ENCODE measurements at regions not wholly inside any gene's neighbourhood (a gene's known extent, or its start where the extent isn't known, plus 50 kb on each side); places are given as distances from the start of the nearest gene placed in this dataset.
"Not testable (repeated sequence)": the region's sequence is repeated elsewhere in the genome, so short reads cannot be mapped to it uniquely, and the experiment has no call there.

DNA sequence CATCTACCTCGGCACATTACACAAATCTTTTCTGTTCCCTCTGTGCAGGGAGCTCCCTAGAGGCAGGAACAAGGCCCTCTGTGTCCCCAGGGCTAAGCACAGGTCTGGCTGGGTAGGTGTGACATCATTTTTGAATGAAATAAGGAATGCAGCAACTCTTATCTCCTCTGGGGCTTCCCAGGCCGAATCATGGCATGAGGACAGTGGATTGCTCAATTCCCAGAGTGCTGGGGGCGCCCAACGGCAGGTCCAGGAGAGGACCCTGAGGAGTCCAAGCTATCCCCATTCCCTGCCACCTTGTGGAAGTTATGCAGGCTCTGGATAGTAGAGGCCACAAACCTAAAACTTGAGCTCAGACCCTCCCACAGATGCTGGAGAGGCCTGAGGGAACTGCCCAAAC lies 158.0 kb upstream of the RAB6C start:
- no peak for DNase-seq (ENCODE audit: low read depth)

DNA sequence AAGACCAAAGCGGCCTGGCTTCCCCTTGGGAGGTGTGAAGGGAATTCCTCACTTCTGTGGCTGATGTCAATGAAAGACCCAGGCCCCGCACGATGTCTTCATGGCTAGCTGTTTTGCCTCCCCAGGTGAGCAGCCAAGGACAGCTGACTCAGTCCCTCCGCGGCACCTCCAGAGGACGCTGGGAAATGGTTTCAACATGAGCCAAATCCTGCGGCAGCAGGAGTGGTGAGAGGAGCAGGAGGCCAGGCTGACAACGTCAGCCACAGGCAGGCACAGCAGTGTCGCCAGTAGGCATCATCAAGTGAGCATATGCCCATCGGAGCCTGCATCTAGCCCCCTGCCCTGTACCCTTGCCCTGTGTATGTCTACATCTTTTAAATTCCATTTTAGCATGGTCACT lies 156.4 kb upstream of the RAB6C start:
- DNase-seq (ENCODE audit: low read depth): no peak

DNA sequence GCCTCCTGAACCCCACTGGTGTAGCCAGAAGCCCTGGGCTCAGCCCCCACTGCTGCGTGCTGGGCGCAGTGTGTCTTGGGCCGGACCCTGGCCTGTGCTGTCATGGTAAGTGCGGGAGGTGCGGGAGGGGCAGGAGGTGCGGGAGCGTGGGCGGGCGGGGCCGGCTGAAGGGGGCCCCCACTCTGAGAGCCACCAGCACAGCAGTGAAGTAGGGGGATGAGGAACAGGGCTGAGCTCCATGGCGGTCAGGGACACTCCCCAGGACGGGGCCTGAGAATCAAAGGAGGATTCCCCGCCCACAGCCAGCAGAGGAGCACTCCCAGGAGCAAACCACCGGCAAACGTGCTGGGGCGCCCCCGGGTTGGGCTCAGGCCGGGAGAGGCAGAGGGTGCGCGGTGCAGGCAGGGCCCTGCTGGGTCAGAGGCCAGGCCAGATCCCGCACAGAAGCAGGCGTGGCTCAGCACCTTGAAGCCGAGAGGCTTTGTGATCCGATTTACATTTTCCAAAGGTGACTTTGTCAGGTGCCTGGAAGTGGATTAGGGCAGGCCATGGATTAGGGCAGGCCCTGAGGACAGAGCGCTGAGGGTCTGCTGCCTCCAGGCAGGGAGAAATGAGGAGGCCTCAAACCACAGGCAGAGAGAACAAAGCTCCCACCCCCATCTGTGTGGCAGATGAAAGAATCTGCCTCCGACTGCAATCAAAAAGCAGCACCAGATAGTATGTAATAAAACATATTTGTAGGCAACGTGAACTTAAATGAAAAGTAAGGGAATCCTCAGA lies 152.0 kb upstream of the RAB6C start:
- no peak for DNase-seq (ENCODE audit: low read depth)

DNA sequence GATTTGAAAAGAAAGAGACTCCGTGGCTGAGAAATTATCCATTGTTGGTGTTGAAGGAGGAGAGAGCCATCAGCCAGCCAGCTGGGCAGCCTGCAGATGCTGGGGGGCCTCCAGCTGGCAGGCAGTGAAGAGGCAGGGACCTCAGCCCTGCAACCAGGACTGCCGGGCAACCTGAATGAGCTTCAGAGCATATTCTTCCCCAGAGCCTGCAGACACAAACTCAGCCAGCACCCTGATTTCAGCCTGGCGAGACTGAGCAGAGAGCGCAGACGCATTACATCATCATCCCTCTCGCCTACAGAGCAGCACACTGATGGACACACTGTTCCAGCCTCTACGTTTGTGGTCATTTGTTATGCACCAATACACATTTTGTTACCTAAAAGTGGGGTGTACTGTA lies 150.7 kb upstream of the RAB6C start:
- no peak for DNase-seq (ENCODE audit: low read depth)

DNA sequence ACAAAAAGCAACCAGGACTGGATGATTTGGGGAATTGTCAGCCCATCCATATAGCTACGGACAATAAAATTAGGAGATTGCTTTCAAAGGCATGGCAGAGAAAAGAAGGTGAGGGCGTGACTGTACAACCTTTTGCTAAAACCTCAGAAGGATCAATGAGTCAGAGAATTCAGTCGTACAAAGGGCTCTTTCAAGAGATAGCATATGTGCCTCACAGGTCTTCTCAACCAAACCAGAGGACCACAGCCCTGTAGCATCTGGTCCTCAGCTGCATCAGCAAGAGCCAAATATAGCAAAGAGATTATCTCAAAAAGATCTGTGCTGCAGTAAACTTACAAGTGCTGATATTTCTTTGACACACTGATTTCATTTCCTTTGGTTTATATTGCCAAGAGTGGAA lies 149.9 kb upstream of the RAB6C start:
- DNase-seq (ENCODE audit: low read depth): no peak

DNA sequence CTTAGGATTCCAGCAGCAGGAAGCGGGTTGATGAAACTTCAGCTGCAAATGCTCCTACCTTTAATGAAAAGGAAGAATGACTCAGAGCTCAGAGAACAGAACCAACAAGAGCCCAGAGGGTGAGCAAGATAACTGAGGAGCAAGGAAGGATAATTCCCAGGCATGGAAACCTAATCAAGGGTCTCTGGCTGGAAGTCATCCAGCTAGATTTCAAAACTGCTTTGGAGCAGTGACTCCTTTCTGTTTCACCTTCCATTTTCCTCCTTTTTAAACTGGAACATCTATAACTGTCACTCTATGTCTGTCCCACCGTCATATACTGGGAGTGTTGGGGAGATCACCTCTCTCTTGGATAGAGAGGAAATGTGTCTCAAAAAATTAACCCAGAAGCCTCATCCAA lies 148.4 kb upstream of the RAB6C start:
- DNase-seq (ENCODE audit: low read depth): no peak

DNA sequence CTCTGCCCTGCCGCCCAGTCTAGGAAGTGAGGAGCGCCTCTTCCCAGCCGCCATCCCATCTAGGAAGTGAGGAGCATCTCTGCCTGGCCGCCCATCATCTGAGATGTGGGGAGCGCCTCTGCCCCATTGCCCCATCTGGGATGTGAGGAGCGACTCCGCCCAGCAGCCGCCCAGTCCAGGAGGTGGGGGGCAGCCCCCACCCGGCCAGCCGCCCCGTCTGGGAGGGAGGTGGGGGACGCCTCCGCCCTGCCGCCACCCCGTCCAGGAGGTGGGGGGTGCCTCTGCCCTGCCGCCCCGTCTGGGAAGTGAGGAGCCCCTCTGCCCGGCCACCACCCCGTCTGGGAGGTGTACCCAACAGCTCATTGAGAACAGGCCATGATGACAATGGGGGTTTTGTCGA lies 146.0 kb upstream of the RAB6C start:
- not testable (repeated sequence) for DNase-seq (ENCODE audit: low read depth)

DNA sequence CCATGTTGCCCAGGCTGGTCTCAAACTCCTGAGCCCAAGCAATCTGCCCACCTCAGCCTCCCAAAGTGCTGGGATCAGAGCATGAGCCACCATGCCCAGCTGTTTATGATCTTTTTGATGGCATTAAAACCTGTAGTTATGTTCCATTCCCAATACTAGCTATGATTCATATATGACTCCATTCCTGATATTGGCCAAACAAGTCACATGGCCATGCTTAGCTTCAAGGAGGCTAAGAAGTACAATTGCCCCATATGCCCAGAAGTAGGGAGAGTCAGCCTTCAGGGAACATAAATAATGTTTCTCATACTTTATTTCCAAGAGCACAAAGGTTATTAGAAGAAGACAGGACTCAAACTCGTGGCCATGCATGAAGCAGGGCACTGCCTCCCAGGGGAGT lies 132.4 kb upstream of the RAB6C start:
- DNase-seq (ENCODE audit: low read depth): no peak

DNA sequence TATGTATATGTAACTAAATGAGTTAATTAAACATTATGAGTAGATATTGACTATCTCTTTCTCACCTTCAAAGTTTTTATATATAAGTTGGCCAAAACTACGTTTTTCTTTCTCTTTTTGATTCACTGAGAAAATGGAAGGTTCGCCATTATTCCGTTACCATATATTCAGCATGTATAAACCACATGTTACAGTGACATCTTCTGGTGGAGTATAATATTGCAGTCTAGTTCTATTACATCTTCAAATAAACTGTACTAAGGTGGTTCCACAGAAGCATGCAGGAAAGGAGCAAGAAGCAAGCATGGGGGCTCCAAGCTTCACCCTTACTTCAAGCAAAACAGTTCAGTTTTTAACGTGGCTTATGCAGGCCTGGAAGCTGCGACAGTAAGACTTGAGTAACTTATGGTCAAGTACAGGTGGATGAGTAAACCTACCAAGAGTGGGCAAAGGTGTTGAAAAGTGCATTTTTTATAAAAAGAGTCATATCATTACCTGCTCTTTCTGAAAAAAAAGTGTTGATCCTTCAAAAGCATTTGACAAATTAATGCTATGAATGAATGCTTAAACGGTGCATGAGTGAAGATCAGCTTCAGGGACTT lies 129.8 kb upstream of the RAB6C start:
- peak; percentile 70 for DNase-seq (ENCODE audit: low read depth)

DNA sequence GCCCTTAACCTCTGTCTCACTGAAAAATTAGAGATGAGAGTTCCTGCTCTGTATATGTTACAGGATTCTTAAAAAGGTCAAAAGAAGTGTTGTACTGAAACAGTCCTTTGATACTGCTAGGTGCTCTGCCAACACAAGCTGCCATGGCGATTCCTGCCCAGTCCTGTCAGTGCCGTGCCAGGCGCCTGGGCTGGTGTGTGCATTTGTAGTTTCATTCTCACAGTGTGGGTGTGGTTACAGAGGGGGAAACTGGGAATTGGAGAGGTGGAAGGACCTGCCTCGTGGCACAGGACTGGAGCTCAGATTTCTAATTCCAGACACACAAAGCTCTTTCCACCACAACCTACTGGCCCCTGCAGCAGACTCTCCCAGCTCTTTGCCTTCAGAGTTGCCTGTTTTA lies 122.3 kb upstream of the RAB6C start:
- DNase-seq (ENCODE audit: low read depth): no peak

DNA sequence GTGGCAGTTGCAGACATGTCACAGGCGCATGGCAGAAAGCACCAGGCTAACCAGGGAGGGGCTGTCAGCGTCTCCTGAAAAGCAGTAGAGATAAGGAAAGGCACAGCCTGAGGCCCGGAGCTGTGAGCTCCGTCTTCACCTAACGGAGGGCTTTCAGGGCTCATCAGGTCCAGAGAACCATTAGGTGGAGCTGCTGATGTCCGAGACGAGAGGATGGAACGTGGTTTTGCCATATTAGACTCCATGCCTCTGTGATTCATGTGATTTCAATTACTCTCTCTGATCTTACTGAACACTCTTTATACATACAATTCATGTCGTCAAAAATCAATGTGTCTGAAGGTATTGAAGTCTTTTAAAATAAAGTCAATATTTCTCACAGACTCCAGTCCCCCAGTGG lies 120.3 kb upstream of the RAB6C start:
- peak; percentile 5 for DNase-seq (ENCODE audit: low read depth)

DNA sequence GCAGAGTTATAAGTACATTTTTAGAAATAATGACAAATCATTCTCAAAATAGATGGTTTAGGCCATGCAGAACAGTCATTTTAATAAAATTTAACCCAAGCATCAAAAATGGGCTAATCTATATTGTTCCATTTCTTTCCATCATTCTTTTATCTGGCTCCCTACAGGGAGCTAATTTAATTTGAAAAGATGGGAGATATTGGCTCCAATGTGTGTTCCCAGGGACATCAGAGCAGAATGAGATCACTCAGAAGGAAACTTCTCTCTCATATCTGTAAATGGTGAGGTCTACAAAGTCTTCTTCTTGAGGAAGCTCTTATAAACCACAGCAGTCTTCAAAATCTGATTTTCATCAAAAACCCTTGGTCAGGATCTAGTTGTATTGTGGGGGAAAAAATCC lies 119.4 kb upstream of the RAB6C start:
- DNase-seq (ENCODE audit: low read depth): no peak

DNA sequence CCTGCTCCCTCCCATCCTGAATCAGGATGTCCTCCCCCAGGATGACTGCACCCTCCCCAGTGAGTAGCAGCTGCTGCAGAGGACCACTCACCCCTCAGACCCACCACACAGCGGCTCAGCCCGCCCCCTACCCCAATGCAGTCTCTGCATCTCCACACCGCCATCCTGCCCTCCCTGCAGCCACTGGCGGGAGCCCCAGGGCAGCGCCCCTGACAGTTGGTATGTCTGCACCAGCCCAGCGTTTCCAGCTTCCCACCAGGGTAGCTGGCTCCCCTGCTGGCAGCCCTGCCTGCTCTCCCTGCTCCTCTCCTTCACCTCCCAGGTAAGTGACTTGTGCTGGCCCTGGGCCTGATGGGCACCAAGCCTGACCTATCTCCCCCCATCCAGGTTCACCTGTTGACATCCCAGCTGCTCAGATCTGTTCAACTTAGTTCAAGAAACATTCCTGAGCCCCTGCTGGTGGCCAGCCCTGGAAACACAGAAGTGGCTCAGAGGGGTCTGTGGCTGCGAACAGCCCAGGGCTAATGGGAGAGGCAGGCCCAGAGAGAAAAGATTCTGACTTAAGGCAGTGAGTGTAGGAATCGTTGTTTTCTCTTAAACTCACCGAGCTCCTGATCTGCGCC lies 117.7 kb upstream of the RAB6C start:
- DNase-seq (ENCODE audit: low read depth): no peak

DNA sequence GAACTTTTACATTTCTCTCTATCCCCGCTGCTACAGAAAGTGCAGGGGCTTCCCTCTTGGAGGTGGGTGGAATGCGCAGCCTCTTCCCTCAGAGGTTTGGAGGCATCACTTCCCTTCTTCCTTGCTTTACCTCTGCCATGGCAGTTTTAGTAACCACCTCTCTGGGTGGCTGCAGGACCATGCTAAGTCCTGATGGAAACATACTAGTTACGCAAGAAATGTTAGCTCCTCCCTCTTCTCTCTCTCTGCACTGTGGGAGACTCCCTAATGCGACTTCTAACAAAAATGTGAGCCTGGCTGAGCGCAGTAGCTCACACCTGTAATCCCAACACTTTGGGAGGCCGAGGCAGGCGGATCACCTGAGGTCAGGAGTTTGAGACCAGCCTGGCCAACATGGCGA lies 116.8 kb upstream of the RAB6C start:
- no peak for DNase-seq (ENCODE audit: low read depth)

DNA sequence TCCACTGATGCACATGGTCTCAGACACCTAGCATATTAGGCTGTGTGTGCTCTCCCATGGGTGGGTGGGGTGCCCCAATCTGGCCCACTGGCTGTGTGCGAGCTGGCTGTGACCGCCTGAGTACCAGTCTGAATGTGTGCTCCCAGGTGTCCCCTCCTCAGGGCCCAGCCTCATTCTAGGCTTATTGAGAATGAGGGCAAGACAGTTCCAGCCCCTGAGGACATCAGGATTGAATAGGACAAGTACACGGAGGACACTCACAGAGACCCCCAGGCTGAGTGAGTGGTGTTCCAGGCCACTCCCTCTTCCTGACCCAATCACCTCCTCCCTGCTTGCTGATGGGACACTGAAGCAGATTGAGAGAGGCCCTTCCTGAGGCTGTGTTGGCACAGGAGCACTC lies 116.1 kb upstream of the RAB6C start:
- DNase-seq (ENCODE audit: low read depth): no peak

DNA sequence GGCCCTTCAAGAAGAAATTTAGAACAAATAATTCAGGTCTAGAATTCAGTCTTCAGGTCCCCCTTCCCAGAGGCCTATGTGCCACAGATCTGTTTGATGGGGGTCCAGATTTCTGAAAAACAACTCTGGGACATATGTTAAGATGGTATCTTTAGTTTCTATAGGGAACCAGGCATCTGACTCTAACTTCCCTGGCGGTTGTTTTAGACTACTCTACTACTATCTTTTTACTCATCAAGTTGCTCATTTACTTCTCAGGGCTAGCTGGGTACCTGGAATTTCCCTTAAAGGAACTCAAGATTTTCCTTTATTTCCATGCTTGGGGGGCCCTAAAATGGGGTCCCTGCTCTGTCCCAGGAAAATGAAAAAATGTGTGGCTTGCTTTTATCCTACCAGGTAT lies 114.7 kb upstream of the RAB6C start:
- no peak for DNase-seq (ENCODE audit: low read depth)

DNA sequence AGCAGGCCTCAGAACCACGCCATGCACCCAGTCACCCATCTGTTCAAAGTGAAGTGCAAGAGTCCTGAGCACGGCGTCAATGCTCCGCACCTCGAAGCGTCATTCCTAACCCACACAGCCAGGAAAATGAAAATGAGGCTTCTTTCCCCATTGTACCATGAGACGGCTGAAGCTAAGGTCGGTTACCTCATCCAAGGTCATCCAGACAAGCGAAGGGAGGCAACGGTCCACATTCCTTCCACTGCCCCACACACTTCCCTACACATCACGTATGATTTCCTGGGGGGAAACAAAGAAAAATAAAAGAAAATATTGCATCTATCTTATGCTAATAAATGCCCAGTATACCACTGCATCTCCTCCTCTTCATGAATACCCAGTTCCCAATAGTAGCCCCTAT lies 113.5 kb upstream of the RAB6C start:
- no peak for DNase-seq (ENCODE audit: low read depth)

DNA sequence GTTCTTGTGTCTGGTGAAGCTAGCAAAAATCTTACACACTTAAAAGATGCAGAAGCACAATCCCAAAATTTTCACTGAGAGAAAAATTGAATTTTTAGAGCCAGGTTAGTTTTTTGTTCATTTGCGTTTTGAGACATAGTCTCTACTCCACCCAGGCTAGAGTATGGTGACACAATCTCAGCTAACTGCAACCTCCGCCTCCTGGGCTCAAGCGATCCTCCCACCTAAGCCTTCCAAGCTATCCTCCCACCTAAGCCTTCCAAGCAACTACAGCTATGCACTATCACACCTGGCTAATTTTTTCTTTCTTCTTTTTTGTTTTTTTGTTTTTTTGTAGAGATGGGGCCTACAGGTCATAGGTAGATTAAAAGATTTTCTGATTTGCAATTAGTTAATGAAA lies 113.1 kb upstream of the RAB6C start:
- no peak for DNase-seq (ENCODE audit: low read depth)

DNA sequence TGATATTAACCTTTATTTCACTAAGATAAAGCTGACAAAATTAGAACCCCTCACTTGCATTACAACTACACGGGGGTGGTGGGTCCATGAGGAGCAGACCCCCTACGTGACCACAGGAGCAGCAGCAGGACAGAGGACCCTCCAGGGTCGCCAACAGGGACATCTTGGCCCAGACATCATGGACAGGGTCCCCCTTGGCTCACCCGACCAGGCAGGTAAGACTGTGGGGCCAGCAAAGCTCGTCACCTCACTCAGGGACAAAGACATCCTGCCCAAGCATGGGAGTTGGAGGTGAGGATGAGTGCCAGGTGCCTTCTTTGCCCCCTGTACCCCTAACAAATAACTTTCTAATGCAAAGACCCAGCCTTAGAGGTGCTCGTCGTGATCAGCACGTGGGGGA lies 111.3 kb upstream of the RAB6C start:
- no peak for DNase-seq (ENCODE audit: low read depth)

DNA sequence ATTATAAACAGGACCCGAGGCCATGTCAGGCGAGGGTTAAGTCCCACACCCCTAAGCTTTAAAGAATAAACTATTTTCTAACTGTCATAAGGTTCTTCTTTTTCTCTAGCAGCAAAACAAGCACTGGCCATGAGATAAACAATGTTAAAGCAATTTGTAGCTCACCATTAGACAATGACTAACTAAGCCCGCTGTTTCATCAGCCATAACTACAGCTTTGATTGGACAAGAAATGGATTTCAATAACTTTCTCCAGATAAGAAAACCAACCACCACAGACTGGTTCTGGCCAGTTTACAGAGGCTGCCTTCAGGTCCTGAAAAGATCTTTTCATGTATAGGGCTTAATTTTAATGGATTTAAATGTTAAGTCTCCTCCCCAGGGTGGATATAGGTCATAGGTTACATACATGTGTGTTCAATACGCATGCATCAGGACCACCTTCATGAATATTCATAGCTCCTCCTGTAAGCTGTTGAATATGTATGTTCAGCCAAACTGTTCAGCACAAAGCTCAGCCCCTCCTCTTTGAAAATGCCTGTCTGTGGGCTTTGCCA lies 108.7 kb upstream of the RAB6C start:
- DNase-seq (ENCODE audit: low read depth): no peak

DNA sequence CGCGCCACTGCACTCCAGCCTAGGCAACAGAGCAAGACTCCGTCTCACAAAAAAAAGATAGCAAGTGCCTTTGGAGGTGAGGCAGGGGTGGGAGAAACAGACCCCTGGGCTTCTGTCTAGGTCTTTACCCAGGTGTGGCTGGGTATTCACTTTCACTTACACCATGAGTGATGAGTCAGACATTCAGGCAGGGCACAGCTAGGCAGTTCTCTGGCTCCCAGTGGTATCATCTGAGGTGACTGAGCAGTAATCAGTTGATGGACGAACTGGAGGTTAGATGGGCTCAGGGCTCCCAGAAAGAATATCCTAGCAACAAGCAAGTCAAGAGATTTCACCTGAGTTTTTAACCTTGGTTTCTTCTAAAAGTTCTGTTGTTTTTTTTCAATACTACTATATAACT lies 107.0 kb upstream of the RAB6C start:
- no peak for DNase-seq (ENCODE audit: low read depth)

DNA sequence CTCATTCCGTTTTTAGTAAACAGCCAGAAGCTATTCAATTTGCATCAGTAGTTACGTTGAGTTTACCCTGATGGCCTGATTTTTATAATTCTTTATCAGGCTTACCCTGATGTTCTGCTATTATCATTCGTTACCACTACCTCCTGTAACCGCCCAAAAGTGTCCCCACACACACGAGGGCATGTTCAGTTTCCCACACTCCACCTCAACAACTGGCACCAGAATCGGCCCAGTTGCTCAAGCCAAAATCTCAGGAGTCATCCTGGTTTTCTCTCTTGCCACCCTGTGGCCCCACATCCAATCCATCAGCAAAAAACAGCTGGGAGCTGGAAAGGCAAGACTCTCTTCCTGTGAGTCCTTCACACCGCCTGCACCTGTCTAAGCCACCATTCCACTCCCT lies 102.9 kb upstream of the RAB6C start:
- no peak for DNase-seq (ENCODE audit: low read depth)

DNA sequence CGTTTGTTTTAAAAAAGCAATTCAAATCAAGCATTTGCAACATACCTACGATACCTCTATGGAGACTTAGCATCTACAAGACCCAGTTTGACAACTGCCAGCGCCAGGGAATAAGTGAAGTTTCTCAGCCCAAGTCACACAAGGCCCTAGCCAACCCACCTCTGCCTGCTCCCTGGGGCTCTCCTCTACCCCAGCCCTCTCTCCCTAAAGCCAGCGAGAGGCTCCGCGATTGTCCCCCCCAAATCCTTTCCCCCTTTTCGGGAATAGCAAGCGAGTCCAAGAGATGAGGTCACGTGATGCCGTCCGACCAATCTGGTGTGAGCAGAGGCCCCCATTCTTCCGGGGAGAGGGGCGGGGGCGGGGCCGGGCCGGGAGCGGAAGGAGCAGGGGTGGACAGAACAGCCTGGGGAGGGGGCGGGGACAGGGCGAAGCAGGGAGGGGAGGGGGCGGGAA lies 102.2 kb upstream of the RAB6C start:
- DNase-seq (ENCODE audit: low read depth): peak; percentile 82
